ENCODE measurements at regions not wholly inside any gene's neighbourhood (a gene's known extent, or its start where the extent isn't known, plus 50 kb on each side); places are given as distances from the start of the nearest gene placed in this dataset.
"Not testable (repeated sequence)": the region's sequence is repeated elsewhere in the genome, so short reads cannot be mapped to it uniquely, and the experiment has no call there.

- no peak for DNase-seq (ENCODE audit: low read depth in 4 of 4, low spot score in 2 of 4)
Observed at GRCh38 chr22:47625531-47626427, 863.3 kb downstream of the TBC1D22A start.

- no peak for DNase-seq (ENCODE audit: low read depth in 4 of 4, low spot score in 2 of 4)
Observed at GRCh38 chr22:47625013-47625385, 862.5 kb downstream of the TBC1D22A start.

- no peak for DNase-seq (ENCODE audit: low read depth in 4 of 4, low spot score in 2 of 4)
Observed at GRCh38 chr22:47624252-47625012, 862.0 kb downstream of the TBC1D22A start.

- DNase-seq (ENCODE audit: low read depth in 4 of 4, low spot score in 2 of 4) = no peak
Observed at GRCh38 chr22:47623763-47624148, 861.3 kb downstream of the TBC1D22A start.

- no peak for DNase-seq (ENCODE audit: low read depth in 4 of 4, low spot score in 2 of 4)
Observed at GRCh38 chr22:47623066-47623762, 860.8 kb downstream of the TBC1D22A start.

- DNase-seq (ENCODE audit: low read depth in 4 of 4, low spot score in 2 of 4) = no peak
Observed at GRCh38 chr22:47622541-47622940, 860.1 kb downstream of the TBC1D22A start.

GRCh38 chr22:47621253-47621652, 858.8 kb downstream of the TBC1D22A start:
- no peak for DNase-seq (ENCODE audit: low read depth in 4 of 4, low spot score in 2 of 4)

- no peak for DNase-seq (ENCODE audit: low read depth in 4 of 4, low spot score in 2 of 4)
Observed at GRCh38 chr22:47620391-47620790, 857.9 kb downstream of the TBC1D22A start.

GRCh38 chr22:47619631-47620030, 857.2 kb downstream of the TBC1D22A start:
- no peak for DNase-seq (ENCODE audit: low read depth in 4 of 4, low spot score in 2 of 4)

- no peak for DNase-seq (ENCODE audit: low read depth in 4 of 4, low spot score in 2 of 4)
Observed at GRCh38 chr22:47618180-47619010, 855.9 kb downstream of the TBC1D22A start.

- DNase-seq (ENCODE audit: low read depth in 4 of 4, low spot score in 2 of 4) = no peak
Observed at GRCh38 chr22:47617186-47617585, 854.7 kb downstream of the TBC1D22A start.

GRCh38 chr22:47616396-47617020, 854.1 kb downstream of the TBC1D22A start:
- DNase-seq (ENCODE audit: low read depth in 4 of 4, low spot score in 2 of 4) = no peak

- DNase-seq (ENCODE audit: low read depth in 4 of 4, low spot score in 2 of 4) = no peak
Observed at GRCh38 chr22:47615051-47615450, 852.6 kb downstream of the TBC1D22A start.

GRCh38 chr22:47613606-47614350, 851.3 kb downstream of the TBC1D22A start:
- DNase-seq (ENCODE audit: low read depth in 4 of 4, low spot score in 2 of 4) = no peak

- DNase-seq (ENCODE audit: low read depth in 4 of 4, low spot score in 2 of 4) = not testable (repeated sequence)
Observed at GRCh38 chr22:47613181-47613580, 850.7 kb downstream of the TBC1D22A start.

GRCh38 chr22:47612311-47612910, 850.0 kb downstream of the TBC1D22A start:
- no peak for DNase-seq (ENCODE audit: low read depth in 4 of 4, low spot score in 2 of 4)

- no peak for DNase-seq (ENCODE audit: low read depth in 4 of 4, low spot score in 2 of 4)
Observed at GRCh38 chr22:47610764-47611163, 848.3 kb downstream of the TBC1D22A start.

- DNase-seq (ENCODE audit: low read depth in 4 of 4, low spot score in 2 of 4) = no peak
Observed at GRCh38 chr22:47610281-47610680, 847.8 kb downstream of the TBC1D22A start.

GRCh38 chr22:47609653-47610052, 847.2 kb downstream of the TBC1D22A start:
- no peak for DNase-seq (ENCODE audit: low read depth in 4 of 4, low spot score in 2 of 4)

Data from left renal cortex interstitium (tissue), 4 donors.